Panc1 (cell line): ENCODE measurements at regions not wholly inside any gene's neighbourhood (a gene's known extent, or its start where the extent isn't known, plus 50 kb on each side); places are given as distances from the start of the nearest gene placed in this dataset.

Experiments used
- ATAC-seq: fragments of 200-7000 bp; cut with Tn5 transposase; 2 replicates; pipeline ENCODE4 v1.9.1; 2020; ENCODE audit warnings: mild to moderate bottlenecking, moderate library complexity
- BruUV-seq: library from RNA; stranded (reverse); fragments of 400-500 nt; replicated peaks from 2 replicates; lab custom pipeline; 2021; lab: Mats Ljungman, UMichigan
- CTCF ChIA-PET: fragments of 300-600 bp; sonication (Branson Sonifier 250); formaldehyde crosslinking; loops from one replicate; lab custom pipeline; 2022; ENCODE audit warnings: antibody characterized with exemption; lab: Charles Lee
- POLR2A ChIA-PET: fragments of 300-600 bp; sonication (Branson Sonifier 250); formaldehyde crosslinking; loops from one replicate; lab custom pipeline; 2022; ENCODE audit warnings: antibody characterized with exemption; lab: Charles Lee
- DNase-seq: peaks from one replicate; pipeline ENCODE4 v3.0.0-alpha.2; 2010; ENCODE audit warnings: low read depth, low spot score
- H3K27ac ChIP-seq: 2 replicates; pipeline ENCODE4 v1.5.1; 2011; ENCODE audit warnings: mild to moderate bottlenecking, low read length, inconsistent platforms
- H3K27me3 ChIP-seq: fragments of 200-500 bp; sonication (Bioruptor generic); 2 replicates; pipeline ENCODE4 v1.6.0; 2014; ENCODE audit warnings: low read length, inconsistent platforms; ENCODE audit not compliant: control insufficient read depth, insufficient read depth
- H3K36me3 ChIP-seq: fragments of 200-500 bp; sonication (Bioruptor generic); 2 replicates; pipeline ENCODE4 v1.5.1; 2014; ENCODE audit warnings: inconsistent platforms, mild to moderate bottlenecking, low read length, moderate library complexity; ENCODE audit not compliant: control insufficient read depth, insufficient read depth
- H3K4me1 ChIP-seq: 2 replicates; pipeline ENCODE4 v1.5.1; 2011; ENCODE audit warnings: inconsistent platforms, mild to moderate bottlenecking, low read length, moderate library complexity; ENCODE audit not compliant: control insufficient read depth, insufficient read depth
- H3K4me3 ChIP-seq, 2 experiments: 2 replicates each; pipeline ENCODE4 v1.5.1; 2011 to 2012; ENCODE audit warnings: low read depth in 2 of 2, low read length in 2 of 2, mild to moderate bottlenecking in 2 of 2, inconsistent platforms in 1 of 2, moderate library complexity in 1 of 2
- H3K9me3 ChIP-seq: fragments of 200-500 bp; sonication (Bioruptor generic); 2 replicates; pipeline ENCODE4 v1.5.1; 2014; ENCODE audit warnings: low read depth, mild to moderate bottlenecking, inconsistent platforms, low read length, moderate library complexity; ENCODE audit not compliant: control insufficient read depth, insufficient read depth
- CTCF ChIP-seq: fragments of 450-650 bp; IDR thresholded peaks from 2 replicates; pipeline ENCODE4 v1.5.1; 2017; ENCODE audit warnings: mild to moderate bottlenecking
- POLR2AphosphoS5 ChIP-seq: IDR thresholded peaks from 2 replicates; pipeline ENCODE4 v1.6.1; 2012; ENCODE audit warnings: mild to moderate bottlenecking, low read depth, low read length, moderate library complexity
- REST ChIP-seq, 2 experiments: IDR thresholded peaks; 2 replicates each; pipeline ENCODE4 v1.6.1; 2011 to 2012; ENCODE audit warnings: low read depth in 2 of 2, control low read depth in 1 of 2, low read length in 1 of 2, mild to moderate bottlenecking in 1 of 2, moderate library complexity in 1 of 2; ENCODE audit not compliant: insufficient read depth in 1 of 2
- SIN3A ChIP-seq: IDR thresholded peaks from 2 replicates; pipeline ENCODE4 v1.6.1; 2012; ENCODE audit warnings: low read depth, mild to moderate bottlenecking, low read length, moderate library complexity, borderline replicate concordance; ENCODE audit not compliant: insufficient read depth
- TCF7L2 ChIP-seq: IDR thresholded peaks from 2 replicates; pipeline ENCODE4 v1.6.1; 2011; ENCODE audit warnings: mild to moderate bottlenecking, low read depth, low read length, inconsistent platforms
- in situ Hi-C: cut with HindIII; loops from 2 replicates; pipeline ENCODE4 v1.10.0; 2016; ENCODE audit warnings: low sequenced_read_pairs, low pct_unique_long_range_greater_than_20kb
- intact Hi-C: fragments of 100-400 bp; cut with micrococcal nuclease; formaldehyde crosslinking; loops from one replicate; pipeline ENCODE4 v1.10.0; 2022; ENCODE audit not compliant: unreplicated experiment

- CTCF ChIA-PET, result no interaction called here
- POLR2A ChIA-PET, result no interaction called here
- no peaks in the 10 kb centered on the region for H3K4me1 ChIP-seq
- no peak overlapping the region for H3K27ac ChIP-seq
- no peaks in the 10 kb centered on the region for H3K9me3 ChIP-seq
- ATAC-seq, result no peak
- TF ChIP-seq TCF7L2 (no peak), CTCF (no peak), REST (IDR thresholded peaks at IDR 0.05; ENCODE audit: insufficient read depth in 1 of 2, low read depth in 2 of 2, low read length in 1 of 2) (no peak), POLR2AphosphoS5 (no peak), SIN3A (no peak)
- intact Hi-C loops (no loop called here), in situ Hi-C loops (no loop called here)
- H3K4me3 ChIP-seq, result no peak overlapping the region
- no peaks in the 10 kb centered on the region for H3K36me3 ChIP-seq
- H3K27me3 ChIP-seq, result no peaks in the 10 kb centered on the region
- BruUV-seq, result no TSS peak
- DNase-seq, result no peak
Observed at GRCh38 chr4:104964410-104965175, 182.1 kb upstream of the TET2 start.

GRCh38 chr4:104966349-104967033 is 180.2 kb upstream of the TET2 start:
- no peak for ATAC-seq
- BruUV-seq, result no TSS peak
- DNase-seq, result no peak
- Histone ChIP-seq H3K4me3 (no peak overlapping the region), H3K4me1 (no peaks in the 10 kb centered on the region), H3K9me3 (no peaks in the 10 kb centered on the region), H3K27me3 (no peaks in the 10 kb centered on the region), H3K36me3 (no peaks in the 10 kb centered on the region), H3K27ac (no peak overlapping the region)
- intact Hi-C loops (no loop called here), in situ Hi-C loops (no loop called here)
- ChIA-PET CTCF (no interaction called here), POLR2A (no interaction called here)
- TF ChIP-seq REST (IDR thresholded peaks at IDR 0.05; ENCODE audit: insufficient read depth in 1 of 2, low read depth in 2 of 2, low read length in 1 of 2) (no peak), TCF7L2 (no peak), CTCF (no peak), POLR2AphosphoS5 (no peak), SIN3A (no peak)
